Gastrocnemius medialis (tissue), 4 donors: ENCODE measurements at regions not wholly inside any gene's neighbourhood (a gene's known extent, or its start where the extent isn't known, plus 50 kb on each side); places are given as distances from the start of the nearest gene placed in this dataset.

Source experiments
- ATAC-seq, 2 donors: fragments of 150-250 bp; one replicate each; pipeline ENCODE4 v1.9.1; 2016
- DNase-seq, 2 donors: peaks; one replicate each; pipeline ENCODE4 v3.0.0-alpha.2; 2019
- H3K27ac ChIP-seq, 4 donors: fragments of 200-600 bp; sonication (generic); 1 replicate in 1 of 4; 2 replicates in 3 of 4; pipeline ENCODE4 v1.5.1; 2016 to 2018; ENCODE audit warnings: mild to moderate bottlenecking in 2 of 4, moderate library complexity in 1 of 4
- H3K27me3 ChIP-seq, 3 donors: fragments of 200-600 bp; sonication (generic) in 2 of 3; 1 replicate in 1 of 3; 2 replicates in 2 of 3; pipeline versions ENCODE4 v1.5.1 to v1.6.0; 2016 to 2019; ENCODE audit warnings: mild to moderate bottlenecking in 1 of 3, moderate library complexity in 1 of 3
- H3K36me3 ChIP-seq, 2 donors: fragments of 200-600 bp; sonication (generic) in 1 of 2; one replicate each; pipeline ENCODE4 v1.5.1; 2017 to 2018
- H3K4me1 ChIP-seq, 2 donors: fragments of 200-600 bp; sonication (generic) in 1 of 2; one replicate each; pipeline ENCODE4 v1.5.1; 2016 to 2017; ENCODE audit warnings: mild to moderate bottlenecking in 2 of 2
- H3K4me3 ChIP-seq, 4 donors: fragments of 200-600 bp; sonication (generic) in 3 of 4; 1 replicate in 1 of 4; 2 replicates in 3 of 4; pipeline ENCODE4 v1.5.1; 2016 to 2019; ENCODE audit warnings: mild to moderate bottlenecking in 2 of 4
- H3K9me3 ChIP-seq, 3 donors: fragments of 200-600 bp; sonication (generic) in 2 of 3; 1 replicate in 1 of 3; 2 replicates in 2 of 3; pipeline ENCODE4 v1.5.1; 2016 to 2019
- CTCF ChIP-seq, 5 experiments: fragments of 450-650 bp in 3 of 5; fragments of 200-600 bp in 2 of 5; sonication (generic) in 2 of 5; IDR thresholded peaks in 4 of 5; conservative IDR thresholded peaks in 1 of 5; 1 replicate in 4 of 5; 2 replicates in 1 of 5; pipeline ENCODE4 v1.5.1; 2016 to 2019; ENCODE audit warnings: antibody characterized with exemption in 5 of 5, mild to moderate bottlenecking in 3 of 5, moderate library complexity in 3 of 5
- POLR2A ChIP-seq, 2 donors: fragments of 450-650 bp; IDR thresholded peaks; one replicate each; pipeline ENCODE4 v1.6.1; 2017; ENCODE audit warnings: antibody characterized with exemption in 2 of 2, mild to moderate bottlenecking in 2 of 2, moderate library complexity in 2 of 2
- in situ Hi-C, 4 donors: fragments of 200-750 bp; cut with MboI; loops; one replicate each; pipeline versions ENCODE4 v1.15.0 to v1.8.0; 2017; ENCODE audit warnings: low sequenced_read_pairs in 4 of 4
- intact Hi-C: fragments of 100-400 bp; cut with DNase I; formaldehyde crosslinking; loops from one replicate; pipeline ENCODE4 v1.15.1; 2023; ENCODE audit warnings: low total_unique reads

- intact Hi-C loops: no loop called here
- ATAC-seq: no peak
- no peak for TF ChIP-seq POLR2A (IDR thresholded peaks at IDR 0.05)
- TF ChIP-seq CTCF (IDR thresholded peaks at IDR 0.05 in 4 of 5, conservative IDR thresholded peaks at IDR 0.05 in 1 of 5): no peak
These were observed 1603.7 kb downstream of the PLA2G4A start for GRCh38 chr1:188432427-188432826.

GRCh38 chr1:188433425-188433824 is 1604.7 kb downstream of the PLA2G4A start:
- Histone ChIP-seq H3K9me3 (no peaks in the 10 kb centered on the region), H3K4me1 (no peaks in the 10 kb centered on the region), H3K4me3 (no peak overlapping the region), H3K27ac (no peak overlapping the region), H3K36me3 (no peaks in the 10 kb centered on the region), H3K27me3 (no peaks in the 10 kb centered on the region)
- intact Hi-C loops (no loop called here), in situ Hi-C loops (no loop called here)
- ATAC-seq: no peak
- no peak for DNase-seq
- TF ChIP-seq POLR2A (IDR thresholded peaks at IDR 0.05) (no peak), CTCF (IDR thresholded peaks at IDR 0.05 in 4 of 5, conservative IDR thresholded peaks at IDR 0.05 in 1 of 5) (no peak)

More at GRCh38 chr1:188432427-188432826, 1603.7 kb downstream of the PLA2G4A start:
- no peaks in the 10 kb centered on the region for H3K36me3 ChIP-seq
- no peak for DNase-seq
- no peak overlapping the region for H3K4me3 ChIP-seq
- no peak overlapping the region for H3K27ac ChIP-seq
- no peaks in the 10 kb centered on the region for H3K27me3 ChIP-seq
- in situ Hi-C loops: no loop called here
- H3K4me1 ChIP-seq: no peaks in the 10 kb centered on the region
- no peaks in the 10 kb centered on the region for H3K9me3 ChIP-seq

- no peak overlapping the region for H3K4me3 ChIP-seq
- no peaks in the 10 kb centered on the region for H3K4me1 ChIP-seq
- intact Hi-C loops (no loop called here), in situ Hi-C loops (no loop called here)
- ATAC-seq (no peak), DNase-seq (no peak)
- no peaks in the 10 kb centered on the region for H3K27me3 ChIP-seq
- TF ChIP-seq CTCF (IDR thresholded peaks at IDR 0.05 in 4 of 5, conservative IDR thresholded peaks at IDR 0.05 in 1 of 5) (no peak), POLR2A (IDR thresholded peaks at IDR 0.05) (no peak)
- no peaks in the 10 kb centered on the region for H3K36me3 ChIP-seq
- no peak overlapping the region for H3K27ac ChIP-seq
- H3K9me3 ChIP-seq: no peaks in the 10 kb centered on the region
These were observed 1615.8 kb downstream of the PLA2G4A start for GRCh38 chr1:188444526-188444925.

GRCh38 chr1:188462837-188463236 is 1634.1 kb downstream of the PLA2G4A start:
- H3K4me3 ChIP-seq: no peak overlapping the region
- no peaks in the 10 kb centered on the region for H3K27me3 ChIP-seq
- in situ Hi-C loops: no loop called here
- H3K4me1 ChIP-seq: no peaks in the 10 kb centered on the region
- TF ChIP-seq CTCF (IDR thresholded peaks at IDR 0.05 in 4 of 5, conservative IDR thresholded peaks at IDR 0.05 in 1 of 5) (no peak), POLR2A (IDR thresholded peaks at IDR 0.05) (no peak)
- no peaks in the 10 kb centered on the region for H3K9me3 ChIP-seq
- no peak for DNase-seq
- intact Hi-C loops: no loop called here
- no peak overlapping the region for H3K27ac ChIP-seq
- no peak for ATAC-seq
- H3K36me3 ChIP-seq: no peaks in the 10 kb centered on the region

- ATAC-seq: no peak
- Histone ChIP-seq H3K4me3 (no peak overlapping the region), H3K36me3 (no peaks in the 10 kb centered on the region), H3K4me1 (no peaks in the 10 kb centered on the region), H3K27me3 (no peaks in the 10 kb centered on the region), H3K27ac (no peak overlapping the region), H3K9me3 (no peaks in the 10 kb centered on the region)
- intact Hi-C loops (no loop called here), in situ Hi-C loops (no loop called here)
- no peak for DNase-seq
- TF ChIP-seq POLR2A (IDR thresholded peaks at IDR 0.05) (no peak), CTCF (IDR thresholded peaks at IDR 0.05 in 4 of 5, conservative IDR thresholded peaks at IDR 0.05 in 1 of 5) (no peak)
These were observed 1635.2 kb downstream of the PLA2G4A start for GRCh38 chr1:188463919-188464318.
